ENCODE measurements at regions not wholly inside any gene's neighbourhood (a gene's known extent, or its start where the extent isn't known, plus 50 kb on each side); places are given as distances from the start of the nearest gene placed in this dataset.
"Not testable (repeated sequence)": the region's sequence is repeated elsewhere in the genome, so short reads cannot be mapped to it uniquely, and the experiment has no call there.

DNA sequence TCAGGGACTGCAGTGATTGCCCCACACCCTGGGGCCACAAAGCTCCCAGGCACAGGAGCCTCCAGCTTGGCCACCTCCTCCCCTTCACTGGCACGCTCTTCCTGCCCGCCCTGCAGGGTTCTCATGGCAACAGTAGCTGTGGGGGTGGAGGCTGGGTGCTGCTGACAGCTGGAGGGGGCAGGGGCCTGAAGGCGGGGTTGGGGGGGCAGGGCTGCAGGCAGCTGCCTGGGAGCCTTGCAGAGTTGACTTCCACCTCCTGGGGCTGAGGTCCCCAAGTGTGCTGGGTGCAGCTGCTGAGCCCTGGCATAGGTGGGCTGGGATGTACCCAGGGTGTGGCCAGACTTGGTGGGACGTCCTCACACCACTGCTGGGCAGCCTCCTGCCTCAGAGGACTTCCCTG, 305.2 kb downstream of the CCDC74A start:
- ATAC-seq (ENCODE audit: low read depth in 2 of 2); H3K27ac Mint-ChIP-seq; H3K4me3 Mint-ChIP-seq; H3K4me1 Mint-ChIP-seq; DNase-seq; H3K36me3 Mint-ChIP-seq; H3K9me3 Mint-ChIP-seq: not testable (repeated sequence)
- peaks cover 1 to 20% (median 15%) of the 10 kb centered on the region in 3 donors for H3K27me3 Mint-ChIP-seq

DNA sequence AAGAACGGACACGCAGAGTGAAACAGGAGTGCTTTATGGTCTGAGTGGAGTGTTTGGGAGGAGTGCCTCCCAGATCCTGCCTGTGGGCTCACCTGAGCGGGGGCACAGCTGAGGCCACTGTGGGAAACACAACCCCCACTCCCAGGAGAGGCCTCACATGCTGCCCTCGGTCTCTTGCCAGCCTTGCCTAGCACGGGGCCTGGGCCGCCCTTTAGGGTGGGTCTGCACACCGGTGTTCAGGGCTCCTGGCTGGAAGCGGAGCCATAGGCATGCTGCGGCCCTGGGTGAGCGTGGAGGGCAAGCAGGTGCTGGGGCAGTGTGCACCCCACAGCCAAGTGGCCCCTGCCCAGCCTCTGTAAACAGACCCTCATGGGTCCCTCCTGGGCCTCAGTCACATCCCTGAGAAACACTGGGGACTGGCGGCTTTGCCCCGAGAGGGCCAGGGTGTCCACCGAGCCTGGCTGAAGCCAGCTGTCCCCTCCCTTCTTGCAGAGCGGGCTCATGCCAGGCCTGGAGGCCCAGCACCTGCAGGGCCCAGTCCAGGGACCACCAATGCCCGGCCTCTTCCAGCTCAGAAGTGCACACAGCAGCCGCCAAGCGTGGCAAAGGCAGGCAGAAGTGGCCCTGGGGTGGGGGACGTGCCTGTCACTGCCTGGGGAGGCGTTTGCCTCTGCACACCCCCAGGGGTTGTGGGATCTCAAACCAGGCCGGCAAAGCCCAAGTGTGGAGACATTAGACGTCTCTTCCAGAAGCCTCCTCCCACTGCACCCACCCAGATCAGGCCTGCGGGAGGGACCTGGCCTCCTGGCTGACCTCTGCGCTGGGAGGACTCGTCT, 305.9 kb downstream of the CCDC74A start:
- H3K36me3 Mint-ChIP-seq; ATAC-seq (ENCODE audit: low read depth in 2 of 2); DNase-seq; H3K4me1 Mint-ChIP-seq; H3K9me3 Mint-ChIP-seq; H3K27ac Mint-ChIP-seq; H3K4me3 Mint-ChIP-seq: not testable (repeated sequence)
- peaks cover 7 to 25% (median 15%) of the 10 kb centered on the region in 3 donors for H3K27me3 Mint-ChIP-seq

DNA sequence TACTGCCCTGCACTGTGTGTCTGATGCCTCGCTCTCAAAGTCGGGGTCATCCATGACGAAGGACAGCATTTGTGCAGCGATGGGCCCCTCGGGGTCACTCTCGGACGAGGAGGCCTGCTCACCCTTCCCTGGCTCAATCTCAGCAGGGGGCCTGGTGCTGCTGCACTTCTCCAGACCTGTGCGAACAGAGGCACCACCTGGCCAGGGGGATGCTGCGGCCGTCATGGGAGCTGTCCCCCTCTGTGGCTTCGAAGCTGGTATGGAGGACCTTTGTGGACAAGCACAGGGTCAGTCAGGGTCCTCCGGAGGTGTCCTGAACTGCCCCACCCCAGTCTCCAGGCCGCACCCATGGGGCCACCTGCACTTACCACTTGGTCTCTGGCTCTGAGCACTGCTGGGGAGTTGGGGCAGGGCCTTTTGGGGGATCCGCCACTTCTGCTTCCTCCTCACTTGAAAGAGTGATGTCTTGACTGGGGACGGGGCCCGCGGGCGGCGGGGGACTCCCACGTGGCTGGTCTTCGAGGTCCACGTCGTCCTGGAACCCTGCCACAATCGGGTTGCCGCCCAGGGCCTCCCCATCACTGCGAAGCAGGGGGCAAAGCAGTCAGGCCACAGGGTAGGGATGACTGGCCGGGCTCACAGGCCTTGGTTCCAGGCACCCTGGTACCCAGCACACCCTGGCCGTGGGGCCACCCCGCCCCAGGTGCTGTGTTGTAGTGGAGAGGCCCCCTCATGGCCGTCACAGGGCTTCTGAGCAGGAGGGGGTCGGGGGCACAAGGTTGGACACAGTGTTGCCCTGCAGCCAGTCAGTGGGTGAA, 306.7 kb downstream of the CCDC74A start:
- not testable (repeated sequence) for H3K27ac Mint-ChIP-seq; ATAC-seq (ENCODE audit: low read depth in 2 of 2); H3K9me3 Mint-ChIP-seq; DNase-seq; H3K4me1 Mint-ChIP-seq; H3K4me3 Mint-ChIP-seq; H3K36me3 Mint-ChIP-seq
- H3K27me3 Mint-ChIP-seq: peaks cover 7 to 25% (median 15%) of the 10 kb centered on the region in 3 donors

DNA sequence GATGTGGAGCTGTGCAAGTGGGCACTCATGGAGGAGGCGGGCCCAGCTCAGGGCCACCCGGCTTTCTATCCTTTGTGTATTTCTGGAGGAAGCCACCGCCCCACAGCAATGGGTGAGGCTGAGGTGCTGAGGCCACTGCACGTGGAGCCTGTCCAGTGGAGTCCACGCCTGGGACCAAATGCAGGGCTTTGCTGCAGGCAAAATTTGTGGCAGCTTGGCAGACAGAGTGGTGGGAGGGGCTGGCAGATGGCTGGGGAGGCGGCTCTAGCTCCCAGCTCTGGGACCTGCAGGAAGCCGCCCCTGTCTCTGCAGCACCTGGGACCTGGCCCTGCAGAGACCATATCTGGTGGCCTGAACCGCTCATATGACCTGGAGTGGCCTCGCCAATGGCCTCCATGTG, 307.3 kb downstream of the CCDC74A start:
- ATAC-seq (ENCODE audit: low read depth in 2 of 2); DNase-seq: not testable (repeated sequence)

DNA sequence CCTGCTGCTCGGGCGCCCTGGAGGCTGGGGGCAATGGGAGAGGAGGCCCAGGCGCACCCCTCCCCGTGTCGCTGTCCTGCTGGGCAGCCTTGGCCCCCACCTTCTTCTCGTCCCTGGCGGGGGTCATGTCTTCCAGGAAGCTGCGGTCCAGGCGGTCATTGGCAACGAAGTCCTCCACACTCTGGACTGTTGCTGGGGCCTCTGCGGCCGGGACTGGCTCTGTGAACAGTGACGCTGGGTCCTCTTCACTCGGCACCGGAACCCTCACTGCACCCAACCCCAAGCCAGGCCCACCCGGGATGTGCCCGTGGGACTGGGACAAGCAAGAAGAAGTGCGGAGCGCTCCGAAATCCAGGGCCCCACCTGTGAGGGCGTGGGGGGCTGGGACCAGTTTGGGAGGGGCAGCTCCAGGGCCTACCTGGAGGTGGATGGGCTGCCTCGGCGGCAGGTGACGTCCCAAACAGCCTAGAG, 308.0 kb downstream of the CCDC74A start:
- Mint-ChIP-seq H3K4me1 (peaks cover 0 to 3% (median 0%) of the 10 kb centered on the region in 3 donors), H3K27me3 (peaks cover 11 to 25% (median 15%) of the 10 kb centered on the region in 3 donors), H3K27ac (no peak overlapping the region), H3K9me3 (peaks cover 0 to 2% (median 0%) of the 10 kb centered on the region in 7 donors), H3K4me3 (no peak overlapping the region), H3K36me3 (no peaks in the 10 kb centered on the region)
- no peak for ATAC-seq (ENCODE audit: low read depth in 2 of 2)
- no peak for DNase-seq

More for the DNA sequence above, 307.3 kb downstream of the CCDC74A start:
- not testable (repeated sequence) for H3K36me3 Mint-ChIP-seq, H3K4me1 Mint-ChIP-seq, H3K4me3 Mint-ChIP-seq, H3K27ac Mint-ChIP-seq, H3K9me3 Mint-ChIP-seq
- H3K27me3 Mint-ChIP-seq: peaks cover 11 to 25% (median 15%) of the 10 kb centered on the region in 3 donors

DNA sequence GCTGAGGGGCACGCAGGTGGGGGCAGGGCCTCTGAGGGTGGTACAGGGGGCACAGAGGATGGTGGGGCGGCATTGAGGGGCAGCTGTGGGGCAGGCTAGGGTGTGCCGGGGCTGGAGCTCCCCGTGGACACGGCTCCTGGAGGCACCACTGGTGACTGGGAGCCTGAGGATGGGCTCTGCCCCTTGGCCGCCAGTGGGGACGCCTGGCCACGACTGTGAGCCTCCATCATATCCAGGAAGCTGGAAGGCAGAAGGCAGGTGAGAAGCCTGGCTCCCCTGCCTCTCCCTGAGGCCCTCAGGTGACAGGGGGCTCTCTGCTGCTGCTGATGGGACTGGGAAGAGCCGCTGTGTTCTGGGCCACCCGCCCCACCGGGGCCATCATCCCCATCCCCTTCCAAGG, 308.4 kb downstream of the CCDC74A start:
- ATAC-seq (ENCODE audit: low read depth in 2 of 2); DNase-seq; H3K27ac Mint-ChIP-seq; H3K36me3 Mint-ChIP-seq; H3K4me1 Mint-ChIP-seq; H3K9me3 Mint-ChIP-seq: not testable (repeated sequence)
- H3K27me3 Mint-ChIP-seq: peaks cover 11 to 25% (median 15%) of the 10 kb centered on the region in 3 donors
- peak overlapping the region in 1 of 8 donors; percentile 51 for H3K4me3 Mint-ChIP-seq

DNA sequence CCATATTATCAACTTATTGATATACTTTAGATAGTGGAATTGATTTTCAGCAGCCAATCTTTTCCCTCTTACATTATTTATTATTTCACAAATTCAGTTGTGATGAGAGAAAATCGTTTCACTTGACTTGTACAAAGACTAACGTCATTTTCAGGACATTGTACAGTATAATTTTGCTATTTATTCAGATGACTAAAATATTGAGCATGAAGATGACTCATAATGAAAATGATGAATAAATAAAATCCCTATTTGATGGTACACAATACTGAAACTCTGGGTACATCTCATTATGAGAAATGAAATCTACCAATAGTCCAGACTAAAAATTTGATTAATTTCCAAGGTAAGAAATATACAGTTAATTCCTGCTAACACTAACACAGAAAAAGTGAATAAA, 316.4 kb downstream of the CCDC74A start:
- not testable (repeated sequence) for H3K36me3 Mint-ChIP-seq; H3K4me1 Mint-ChIP-seq; H3K27me3 Mint-ChIP-seq; ATAC-seq (ENCODE audit: low read depth in 2 of 2); H3K9me3 Mint-ChIP-seq; H3K27ac Mint-ChIP-seq; DNase-seq; H3K4me3 Mint-ChIP-seq

DNA sequence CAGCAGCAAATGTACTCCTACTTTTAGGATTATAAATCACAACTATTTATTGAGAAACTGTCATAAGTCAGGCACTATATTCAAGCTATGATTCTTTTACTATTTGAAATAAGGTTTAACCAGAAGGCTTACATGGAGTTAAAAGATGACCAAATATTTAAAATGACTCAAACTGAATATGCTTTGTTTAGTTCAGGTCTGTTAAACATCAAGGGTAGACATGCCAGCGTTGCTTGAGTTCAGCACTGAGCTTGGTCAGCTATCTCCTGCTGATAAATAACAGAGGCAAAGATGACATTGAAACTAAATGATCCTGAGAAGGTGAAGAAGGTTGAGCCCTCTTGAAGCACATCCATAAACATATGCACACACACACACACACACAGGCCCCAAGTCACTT, 305.6 kb downstream of the ANKRD30BL start:
- H3K4me1 Mint-ChIP-seq; H3K27ac Mint-ChIP-seq; H3K9me3 Mint-ChIP-seq; H3K4me3 Mint-ChIP-seq; H3K27me3 Mint-ChIP-seq; H3K36me3 Mint-ChIP-seq; DNase-seq; ATAC-seq (ENCODE audit: low read depth in 2 of 2): not testable (repeated sequence)

DNA sequence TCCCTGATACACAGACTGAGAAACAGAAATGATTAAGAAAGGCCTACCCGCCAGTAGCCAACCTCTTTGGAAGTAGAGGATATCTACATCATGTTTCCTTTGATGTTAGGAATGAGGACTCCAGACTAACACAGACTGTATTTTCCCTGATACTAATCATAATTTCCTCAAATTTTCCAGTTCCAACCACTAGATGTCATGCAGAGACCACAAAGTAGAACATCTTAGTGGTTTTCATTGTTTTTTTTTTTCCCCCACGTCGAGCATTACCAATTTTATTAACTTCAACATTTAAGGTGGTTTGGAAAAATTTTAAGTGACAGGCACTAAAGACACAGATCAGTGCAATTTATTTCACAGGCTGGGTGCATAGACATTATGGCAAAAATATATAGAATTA, 303.6 kb downstream of the ANKRD30BL start:
- H3K9me3 Mint-ChIP-seq; ATAC-seq (ENCODE audit: low read depth in 2 of 2); H3K36me3 Mint-ChIP-seq; H3K27ac Mint-ChIP-seq; H3K4me1 Mint-ChIP-seq; H3K27me3 Mint-ChIP-seq; H3K4me3 Mint-ChIP-seq; DNase-seq: not testable (repeated sequence)
